Glutamatergic neuron (in vitro differentiated cells): ENCODE measurements at regions not wholly inside any gene's neighbourhood (a gene's known extent, or its start where the extent isn't known, plus 50 kb on each side); places are given as distances from the start of the nearest gene placed in this dataset.

Experiments used
- DNase-seq: peaks from one replicate; pipeline ENCODE4 v3.0.0; 2022
- H3K27ac Mint-ChIP-seq: one replicate; pipeline ENCODE4 v1.8.0; 2020; ENCODE audit warnings: mild to moderate bottlenecking, mixed read lengths, inconsistent platforms; ENCODE audit not compliant: unreplicated experiment
- H3K27me3 Mint-ChIP-seq: one replicate; pipeline ENCODE4 v1.8.0; 2020; ENCODE audit warnings: mild to moderate bottlenecking, moderate library complexity, mixed read lengths, inconsistent platforms; ENCODE audit not compliant: unreplicated experiment
- H3K36me3 Mint-ChIP-seq: one replicate; pipeline ENCODE4 v1.8.0; 2020; ENCODE audit warnings: mild to moderate bottlenecking, mixed read lengths, inconsistent platforms; ENCODE audit not compliant: unreplicated experiment
- H3K4me1 Mint-ChIP-seq: one replicate; pipeline ENCODE4 v1.8.0; 2020; ENCODE audit warnings: mild to moderate bottlenecking, low read depth, mixed read lengths, inconsistent platforms; ENCODE audit not compliant: unreplicated experiment
- H3K4me3 Mint-ChIP-seq: one replicate; pipeline ENCODE4 v1.8.0; 2020; ENCODE audit warnings: mild to moderate bottlenecking, mixed read lengths, inconsistent platforms; ENCODE audit not compliant: unreplicated experiment
- H3K9me3 Mint-ChIP-seq: one replicate; pipeline ENCODE4 v1.8.0; 2020; ENCODE audit warnings: mild to moderate bottlenecking, moderate library complexity, mixed read lengths, inconsistent platforms; ENCODE audit not compliant: unreplicated experiment
- CTCF ChIP-seq: fragments of 200-600 bp; sonication (generic); IDR thresholded peaks from one replicate; pipeline ENCODE4 v1.5.0; 2021; ENCODE audit not compliant: partially characterized antibody, unreplicated experiment

- H3K4me3 Mint-ChIP-seq: no peak overlapping the region
- TF ChIP-seq CTCF: no peak
- no peak for DNase-seq
These were observed 64.9 kb upstream of the SOD3 start for GRCh38 chr4:24730256-24731001.

GRCh38 chr4:24731448-24731847 is 63.9 kb upstream of the SOD3 start:
- Mint-ChIP-seq H3K4me3 (no peak overlapping the region), H3K4me1 (peaks cover 8% of the 10 kb centered on the region), H3K27ac (no peak overlapping the region), H3K36me3 (peaks cover 6% of the 10 kb centered on the region), H3K27me3 (peaks cover 8% of the 10 kb centered on the region), H3K9me3 (peaks cover 3% of the 10 kb centered on the region)
- TF ChIP-seq CTCF: no peak
- DNase-seq: no peak

More at GRCh38 chr4:24730256-24731001, 64.9 kb upstream of the SOD3 start:
- Mint-ChIP-seq H3K9me3 (peaks cover 2% of the 10 kb centered on the region), H3K36me3 (no peaks in the 10 kb centered on the region), H3K27me3 (peaks cover 4% of the 10 kb centered on the region), H3K4me1 (peaks cover 8% of the 10 kb centered on the region), H3K27ac (no peak overlapping the region)

GRCh38 chr4:24734511-24734910 is 60.9 kb upstream of the SOD3 start:
- no peak for TF ChIP-seq CTCF
- Mint-ChIP-seq H3K36me3 (peaks cover 25% of the 10 kb centered on the region), H3K4me3 (no peak overlapping the region), H3K27ac (no peak overlapping the region), H3K4me1 (peaks cover 8% of the 10 kb centered on the region), H3K9me3 (peaks cover 4% of the 10 kb centered on the region), H3K27me3 (peaks cover 6% of the 10 kb centered on the region)
- no peak for DNase-seq

GRCh38 chr4:24736066-24736465 is 59.3 kb upstream of the SOD3 start:
- Mint-ChIP-seq H3K36me3 (peaks cover 25% of the 10 kb centered on the region), H3K4me3 (no peak overlapping the region)

More at GRCh38 chr4:24736066-24736465, 59.3 kb upstream of the SOD3 start:
- TF ChIP-seq CTCF: no peak
- Mint-ChIP-seq H3K4me1 (peaks cover 8% of the 10 kb centered on the region), H3K9me3 (peaks cover 4% of the 10 kb centered on the region), H3K27ac (no peak overlapping the region), H3K27me3 (peaks cover 6% of the 10 kb centered on the region)
- no peak for DNase-seq
